ENCODE measurements at regions not wholly inside any gene's neighbourhood (a gene's known extent, or its start where the extent isn't known, plus 50 kb on each side); places are given as distances from the start of the nearest gene placed in this dataset.
A peak's percentile ranks its signal among the peaks of the same experiment; 100 is the strongest.

DNA sequence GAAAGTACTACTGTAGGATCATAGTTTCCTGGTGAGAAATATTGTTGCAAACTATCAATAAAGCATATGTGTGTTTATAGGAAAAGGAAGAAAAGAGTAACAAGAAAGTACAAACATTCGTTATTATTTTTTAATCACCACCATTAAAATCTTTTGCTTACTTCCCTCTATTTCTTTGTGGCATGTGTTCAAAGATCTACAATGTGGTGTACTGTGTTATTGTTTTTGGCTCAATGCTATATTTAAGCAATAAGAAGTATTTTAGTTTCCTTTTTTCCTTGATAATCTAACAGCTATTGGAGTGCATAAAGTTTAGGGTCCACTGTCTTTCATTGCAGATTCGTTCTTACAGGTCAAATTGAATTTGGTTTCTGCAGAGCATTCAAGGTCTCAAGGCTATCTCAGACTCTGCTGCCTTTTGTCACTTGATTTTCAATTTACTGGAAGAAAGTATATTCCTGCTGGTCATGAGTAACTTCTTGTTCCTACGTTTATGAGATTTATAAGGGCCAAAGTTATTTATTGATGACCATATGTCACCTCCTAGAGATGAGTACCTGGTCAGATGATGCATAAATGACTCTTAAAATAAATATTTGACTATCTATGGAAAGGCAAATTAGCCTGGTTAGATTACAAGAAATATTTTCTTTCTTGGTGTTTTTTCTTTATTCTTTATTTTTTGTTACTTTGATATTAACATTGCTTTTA, 323.0 kb downstream of the TMEM167A start:
- TF ChIP-seq CTCF (IDR thresholded peaks at IDR 0.05): no peak
- Mint-ChIP-seq H3K36me3 (ENCODE audit: low read depth) (no peaks in the 10 kb centered on the region), H3K4me1 (ENCODE audit: low read depth) (peaks cover 3% of the 10 kb centered on the region), H3K27ac (no peak overlapping the region), H3K9me3 (peaks cover 6% of the 10 kb centered on the region), H3K4me3 (no peak overlapping the region), H3K27me3 (no peaks in the 10 kb centered on the region)
- DNase-seq (no peak), ATAC-seq (no peak)
- CTCF ChIA-PET: no interaction called here
- intact Hi-C loops (cut with micrococcal nuclease): no loop called here
- POLR2A ChIA-PET: no interaction called here

DNA sequence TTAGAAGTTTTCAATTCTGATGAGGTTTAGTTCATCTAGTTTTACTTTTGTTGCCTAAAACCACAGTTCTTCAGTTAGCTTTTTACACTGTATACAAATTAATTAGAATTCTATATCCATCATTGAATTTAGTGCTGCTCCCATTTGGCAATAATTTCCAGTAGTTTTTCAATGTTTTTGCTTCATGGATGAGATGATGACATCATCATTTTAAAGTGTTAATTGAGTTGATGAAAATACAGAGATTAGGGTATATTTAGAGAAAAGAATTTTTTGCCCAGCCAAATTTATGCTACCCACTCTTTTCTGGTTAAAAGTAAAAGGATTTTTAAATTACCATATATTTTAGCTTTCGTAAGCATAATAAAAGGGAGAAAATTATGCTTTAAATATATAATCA, 323.8 kb downstream of the TMEM167A start:
- ChIA-PET CTCF (no interaction called here), POLR2A (no interaction called here)
- H3K27ac Mint-ChIP-seq: no peak overlapping the region
- H3K4me3 Mint-ChIP-seq: no peak overlapping the region
- no peak for TF ChIP-seq CTCF (IDR thresholded peaks at IDR 0.05)
- H3K27me3 Mint-ChIP-seq: no peaks in the 10 kb centered on the region
- intact Hi-C loops (cut with micrococcal nuclease): no loop called here
- ATAC-seq: no peak
- peaks cover 6% of the 10 kb centered on the region for H3K9me3 Mint-ChIP-seq
- no peak for DNase-seq
- no peaks in the 10 kb centered on the region for H3K36me3 Mint-ChIP-seq (ENCODE audit: low read depth)
- H3K4me1 Mint-ChIP-seq (ENCODE audit: low read depth): peaks cover 11% of the 10 kb centered on the region

- intact Hi-C loops (cut with micrococcal nuclease): no loop called here
- ATAC-seq (no peak), DNase-seq (no peak)
- H3K9me3 Mint-ChIP-seq: peaks cover 8% of the 10 kb centered on the region
- no peak overlapping the region for H3K4me3 Mint-ChIP-seq
- peaks cover 18% of the 10 kb centered on the region for H3K4me1 Mint-ChIP-seq (ENCODE audit: low read depth)
- CTCF ChIA-PET: interaction anchor here (0.7 to 0.9 kb wide), 2 partner anchors 92 to 165 kb away, joined by 3 read pairs; no protein-coding TSS in a partner anchor
- POLR2A ChIA-PET: no interaction called here
- no peak overlapping the region for H3K27ac Mint-ChIP-seq
- H3K36me3 Mint-ChIP-seq (ENCODE audit: low read depth): no peaks in the 10 kb centered on the region
- no peaks in the 10 kb centered on the region for H3K27me3 Mint-ChIP-seq
- no peak for TF ChIP-seq CTCF (IDR thresholded peaks at IDR 0.05)
Measured at GRCh38 chr5:82749461-82749820, 327.8 kb downstream of the TMEM167A start.

DNA sequence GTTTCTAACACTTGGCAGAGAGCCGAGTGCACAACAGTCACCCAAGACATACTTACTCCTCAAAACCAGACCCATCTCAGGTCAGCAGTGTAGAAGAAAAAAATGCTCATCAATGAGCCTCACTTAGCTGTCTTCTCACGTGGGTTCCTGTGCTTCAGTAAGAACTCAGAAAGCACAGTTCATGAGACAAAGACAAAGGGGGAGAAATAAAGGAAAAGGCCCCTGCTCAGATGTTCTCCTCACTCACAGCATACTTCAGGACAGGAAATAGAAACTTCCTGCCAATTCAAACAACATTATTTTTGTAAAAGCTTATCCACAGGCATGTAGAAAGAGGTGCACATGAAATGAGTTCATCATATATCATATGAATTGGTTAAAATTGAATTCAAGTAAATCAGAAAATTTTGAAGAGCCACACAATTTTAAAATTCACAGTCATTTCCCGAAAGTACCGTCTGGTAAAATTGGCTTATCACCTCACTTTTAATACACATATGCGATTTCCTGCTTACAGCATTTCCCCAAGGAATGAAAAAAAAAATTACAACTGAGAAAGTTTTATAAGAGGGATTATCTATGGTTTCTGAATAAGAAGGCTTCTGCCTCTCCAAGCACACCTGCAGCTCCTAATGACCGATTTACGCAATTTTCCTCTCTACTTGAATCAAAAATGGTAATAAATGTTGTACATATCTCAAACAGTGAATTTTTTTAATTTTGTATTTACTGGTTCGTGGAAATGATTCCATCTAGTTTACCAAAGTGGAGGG, 328.3 kb downstream of the TMEM167A start:
- H3K27ac Mint-ChIP-seq: no peak overlapping the region
- no peaks in the 10 kb centered on the region for H3K36me3 Mint-ChIP-seq (ENCODE audit: low read depth)
- peaks cover 8% of the 10 kb centered on the region for H3K9me3 Mint-ChIP-seq
- no peak overlapping the region for H3K4me3 Mint-ChIP-seq
- peaks cover 18% of the 10 kb centered on the region for H3K4me1 Mint-ChIP-seq (ENCODE audit: low read depth)
- intact Hi-C loops (cut with micrococcal nuclease): no loop called here
- peak; percentile 49 for ATAC-seq
- ChIA-PET POLR2A (no interaction called here), CTCF (interaction anchor here (0.7 to 0.9 kb wide), 2 partner anchors 91 to 164 kb away, joined by 3 read pairs; no protein-coding TSS in a partner anchor)
- peak; percentile 5 for DNase-seq
- H3K27me3 Mint-ChIP-seq: no peaks in the 10 kb centered on the region
- no peak for TF ChIP-seq CTCF (IDR thresholded peaks at IDR 0.05)

GRCh38 chr5:82747986-82748385, 329.2 kb downstream of the TMEM167A start:
- ChIA-PET POLR2A (no interaction called here), CTCF (no interaction called here)
- Mint-ChIP-seq H3K4me1 (ENCODE audit: low read depth) (peaks cover 18% of the 10 kb centered on the region), H3K27ac (no peak overlapping the region), H3K4me3 (no peak overlapping the region), H3K9me3 (peaks cover 8% of the 10 kb centered on the region), H3K36me3 (ENCODE audit: low read depth) (no peaks in the 10 kb centered on the region), H3K27me3 (no peaks in the 10 kb centered on the region)
- DNase-seq (no peak), ATAC-seq (no peak)
- intact Hi-C loops (cut with micrococcal nuclease): no loop called here
- TF ChIP-seq CTCF (IDR thresholded peaks at IDR 0.05): no peak
